ENCODE measurements at regions not wholly inside any gene's neighbourhood (a gene's known extent, or its start where the extent isn't known, plus 50 kb on each side); places are given as distances from the start of the nearest gene placed in this dataset.

- peak; percentile 35; the same call in 2 of the 3 replicates for ATAC-seq (ENCODE audit: insufficient read depth, low read depth)
- H3K4me1 ChIP-seq (ENCODE audit: insufficient read depth, low read length): no peaks in the 10 kb centered on the region
- no peak overlapping the region for H3K4me2 ChIP-seq (ENCODE audit: insufficient read depth, low read length)
- no peak overlapping the region for H3K27ac ChIP-seq (ENCODE audit: low read length)
- no peak overlapping the region for H2AFZ ChIP-seq (ENCODE audit: low read depth, low read length)
- TF ChIP-seq, protein P1, sequence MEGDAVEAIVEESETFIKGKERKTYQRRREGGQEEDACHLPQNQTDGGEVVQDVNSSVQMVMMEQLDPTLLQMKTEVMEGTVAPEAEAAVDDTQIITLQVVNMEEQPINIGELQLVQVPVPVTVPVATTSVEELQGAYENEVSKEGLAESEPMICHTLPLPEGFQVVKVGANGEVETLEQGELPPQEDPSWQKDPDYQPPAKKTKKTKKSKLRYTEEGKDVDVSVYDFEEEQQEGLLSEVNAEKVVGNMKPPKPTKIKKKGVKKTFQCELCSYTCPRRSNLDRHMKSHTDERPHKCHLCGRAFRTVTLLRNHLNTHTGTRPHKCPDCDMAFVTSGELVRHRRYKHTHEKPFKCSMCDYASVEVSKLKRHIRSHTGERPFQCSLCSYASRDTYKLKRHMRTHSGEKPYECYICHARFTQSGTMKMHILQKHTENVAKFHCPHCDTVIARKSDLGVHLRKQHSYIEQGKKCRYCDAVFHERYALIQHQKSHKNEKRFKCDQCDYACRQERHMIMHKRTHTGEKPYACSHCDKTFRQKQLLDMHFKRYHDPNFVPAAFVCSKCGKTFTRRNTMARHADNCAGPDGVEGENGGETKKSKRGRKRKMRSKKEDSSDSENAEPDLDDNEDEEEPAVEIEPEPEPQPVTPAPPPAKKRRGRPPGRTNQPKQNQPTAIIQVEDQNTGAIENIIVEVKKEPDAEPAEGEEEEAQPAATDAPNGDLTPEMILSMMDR (IDR thresholded peaks at IDR 0.05; ENCODE audit: borderline replicate concordance, extremely low read depth, low read length, poor library complexity, severe bottlenecking): no peak
- TF ChIP-seq EZH2 (IDR thresholded peaks at IDR 0.05; ENCODE audit: borderline replicate concordance, low read depth, low read length, severe bottlenecking): no peak
- no peaks in the 10 kb centered on the region for H3K36me3 ChIP-seq (ENCODE audit: insufficient read depth, low read length)
- H3K9ac ChIP-seq (ENCODE audit: low read depth, low read length): no peak overlapping the region
- DNase-seq: no peak
- H3K9me3 ChIP-seq (ENCODE audit: insufficient read depth, low read length, severe bottlenecking): no peaks in the 10 kb centered on the region
- H3K4me3 ChIP-seq (ENCODE audit: low read depth in 1 of 2, low read length in 2 of 2): no peak overlapping the region
- no peaks in the 10 kb centered on the region for H3K79me2 ChIP-seq (ENCODE audit: insufficient read depth, low read length)
- peaks cover 5% of the 10 kb centered on the region for H3K27me3 ChIP-seq (ENCODE audit: insufficient read depth, low read length, poor library complexity)
- H4K20me1 ChIP-seq (ENCODE audit: insufficient read depth, low read length): no peaks in the 10 kb centered on the region; the same call in 1 of the 2 replicates
Observed at GRCh38 chr14:104424406-104425072, 155.0 kb upstream of the C14orf180 start.

DNA sequence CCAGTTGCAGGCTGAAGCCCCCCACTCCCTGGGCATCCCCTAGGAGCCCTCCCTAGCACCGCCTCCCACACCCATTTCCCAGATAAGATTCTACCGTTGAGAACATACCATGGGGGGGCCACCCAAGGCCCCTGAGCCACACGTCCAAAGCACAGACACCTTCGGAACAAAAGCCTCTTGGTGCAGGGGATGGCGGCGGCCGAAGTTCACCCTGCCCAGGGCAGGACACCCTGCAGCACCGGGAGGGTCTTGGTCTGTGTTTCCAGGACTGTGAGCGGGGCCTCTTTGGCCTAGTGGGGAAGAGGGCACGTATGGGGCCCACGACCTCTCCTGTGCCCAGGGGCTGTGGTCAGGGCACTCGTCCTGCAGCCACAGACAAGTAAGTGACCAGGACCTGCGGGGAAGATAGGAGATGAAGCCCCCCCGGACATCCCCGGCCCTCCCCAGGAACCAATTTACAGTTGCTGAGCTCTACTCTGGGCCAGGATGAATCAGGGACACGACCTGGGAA is 154.3 kb upstream of the C14orf180 start:
- Histone ChIP-seq H3K9ac (ENCODE audit: low read depth, low read length) (no peak overlapping the region), H3K27ac (ENCODE audit: low read length) (no peak overlapping the region), H3K79me2 (ENCODE audit: insufficient read depth, low read length) (no peaks in the 10 kb centered on the region), H2AFZ (ENCODE audit: low read depth, low read length) (no peak overlapping the region), H3K4me1 (ENCODE audit: insufficient read depth, low read length) (no peaks in the 10 kb centered on the region), H3K36me3 (ENCODE audit: insufficient read depth, low read length) (no peaks in the 10 kb centered on the region), H3K4me2 (ENCODE audit: insufficient read depth, low read length) (no peak overlapping the region), H4K20me1 (ENCODE audit: insufficient read depth, low read length) (no peaks in the 10 kb centered on the region; the same call in 1 of the 2 replicates), H3K27me3 (ENCODE audit: insufficient read depth, low read length, poor library complexity) (peaks cover under 1% of the 10 kb centered on the region), H3K9me3 (ENCODE audit: insufficient read depth, low read length, severe bottlenecking) (no peaks in the 10 kb centered on the region), H3K4me3 (ENCODE audit: low read depth in 1 of 2, low read length in 2 of 2) (no peak overlapping the region)
- no peak for ATAC-seq (ENCODE audit: insufficient read depth, low read depth)
- no peak for TF ChIP-seq EZH2 (IDR thresholded peaks at IDR 0.05; ENCODE audit: borderline replicate concordance, low read depth, low read length, severe bottlenecking)
- TF ChIP-seq, protein P1 (IDR thresholded peaks at IDR 0.05; ENCODE audit: borderline replicate concordance, extremely low read depth, low read length, poor library complexity, severe bottlenecking): no peak
- DNase-seq: no peak

- no peaks in the 10 kb centered on the region for H3K4me1 ChIP-seq (ENCODE audit: insufficient read depth, low read length)
- H3K27ac ChIP-seq (ENCODE audit: low read length): no peak overlapping the region
- TF ChIP-seq EZH2 (IDR thresholded peaks at IDR 0.05; ENCODE audit: borderline replicate concordance, low read depth, low read length, severe bottlenecking): no peak
- TF ChIP-seq, protein P1 (IDR thresholded peaks at IDR 0.05; ENCODE audit: borderline replicate concordance, extremely low read depth, low read length, poor library complexity, severe bottlenecking): no peak
- no peaks in the 10 kb centered on the region for H3K9me3 ChIP-seq (ENCODE audit: insufficient read depth, low read length, severe bottlenecking)
- H3K36me3 ChIP-seq (ENCODE audit: insufficient read depth, low read length): no peaks in the 10 kb centered on the region
- H3K9ac ChIP-seq (ENCODE audit: low read depth, low read length): no peak overlapping the region
- H2AFZ ChIP-seq (ENCODE audit: low read depth, low read length): no peak overlapping the region
- no peaks in the 10 kb centered on the region for H3K27me3 ChIP-seq (ENCODE audit: insufficient read depth, low read length, poor library complexity)
- H3K4me2 ChIP-seq (ENCODE audit: insufficient read depth, low read length): no peak overlapping the region
- no peaks in the 10 kb centered on the region for H3K79me2 ChIP-seq (ENCODE audit: insufficient read depth, low read length)
- ATAC-seq (ENCODE audit: insufficient read depth, low read depth) (no peak), DNase-seq (no peak)
- H4K20me1 ChIP-seq (ENCODE audit: insufficient read depth, low read length): no peaks in the 10 kb centered on the region; the same call in 1 of the 2 replicates
- H3K4me3 ChIP-seq (ENCODE audit: low read depth in 1 of 2, low read length in 2 of 2): no peak overlapping the region
Observed at GRCh38 chr14:104425763-104426646, 153.6 kb upstream of the C14orf180 start.
